Keratinocyte (primary cell): ENCODE measurements at regions not wholly inside any gene's neighbourhood (a gene's known extent, or its start where the extent isn't known, plus 50 kb on each side); places are given as distances from the start of the nearest gene placed in this dataset.

Source experiments
- CTCF ChIP-seq, 3 experiments: IDR thresholded peaks in 1 of 3; conservative IDR thresholded peaks in 1 of 3; optimal IDR thresholded peaks in 1 of 3; 2 replicates in 2 of 3; 3 replicates in 1 of 3; pipeline versions ENCODE3 to v1.5.1; 2011; ENCODE audit warnings: low read length in 3 of 3, mild to moderate bottlenecking in 3 of 3, moderate library complexity in 2 of 3, control low read depth in 1 of 3, inconsistent platforms in 1 of 3; ENCODE audit not compliant: insufficient read depth in 2 of 3; ENCODE audit errors: extremely low read depth in 1 of 3
- EZH2 ChIP-seq: IDR thresholded peaks from one replicate; pipeline ENCODE4 v1.6.1; 2012; ENCODE audit warnings: inconsistent platforms, mild to moderate bottlenecking, low read length, moderate library complexity

DNA sequence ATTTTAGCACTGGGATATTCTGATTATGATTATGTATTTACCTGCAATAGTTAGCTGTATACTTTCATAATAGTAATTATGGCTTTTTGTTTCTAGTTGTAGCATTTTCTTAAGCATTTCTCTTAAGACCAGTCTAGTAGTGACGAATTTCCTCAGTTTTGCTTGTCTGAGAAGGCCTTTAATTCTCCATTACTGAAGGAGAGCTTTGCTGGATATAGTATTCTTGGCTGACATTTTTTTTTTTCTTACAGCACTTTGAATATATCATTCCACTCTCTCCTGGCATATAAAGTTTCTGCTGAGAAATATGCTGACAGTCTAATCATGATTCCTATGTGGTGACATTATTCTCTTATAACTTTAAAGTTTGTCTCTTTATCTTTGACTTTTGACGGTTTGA lies 181.1 kb upstream of the DMRTA1 start:
- TF ChIP-seq CTCF (optimal IDR thresholded peaks at IDR 0.05 in 1 of 3, IDR thresholded peaks at IDR 0.05 in 1 of 3, conservative IDR thresholded peaks at IDR 0.05 in 1 of 3; ENCODE audit: extremely low read depth in 1 of 3, insufficient read depth in 2 of 3, low read length in 3 of 3): no peak
- TF ChIP-seq EZH2: no peak
